Sigmoid colon (tissue), 4 donors: ENCODE measurements at regions not wholly inside any gene's neighbourhood (a gene's known extent, or its start where the extent isn't known, plus 50 kb on each side); places are given as distances from the start of the nearest gene placed in this dataset.

Experiments used
- CTCF ChIP-seq, 4 experiments: fragments of 450-650 bp in 3 of 4; fragments of 200-600 bp in 1 of 4; IDR thresholded peaks; one replicate each; pipeline ENCODE4 v1.5.1; 2016 to 2019; ENCODE audit warnings: antibody characterized with exemption in 4 of 4, mild to moderate bottlenecking in 3 of 4, moderate library complexity in 2 of 4
- EP300 ChIP-seq, 4 donors: sonication (generic); formaldehyde crosslinking; IDR thresholded peaks; one replicate each; pipeline ENCODE4 v1.6.1; 2017; ENCODE audit warnings: antibody characterized with exemption in 4 of 4
- POLR2A ChIP-seq, 2 donors: fragments of 450-650 bp; IDR thresholded peaks; one replicate each; pipeline ENCODE4 v1.6.1; 2016; ENCODE audit warnings: antibody characterized with exemption in 2 of 2, mild to moderate bottlenecking in 2 of 2, moderate library complexity in 2 of 2
- POLR2AphosphoS5 ChIP-seq, 4 donors: sonication (generic); formaldehyde crosslinking; IDR thresholded peaks; one replicate each; pipeline ENCODE4 v1.6.1; 2017; ENCODE audit warnings: antibody characterized with exemption in 4 of 4

GRCh38 chr6:145396499-145396898, 338.8 kb downstream of the EPM2A start:
- TF ChIP-seq CTCF (IDR thresholded peaks at IDR 0.05) (no peak), POLR2AphosphoS5 (IDR thresholded peaks at IDR 0.05) (no peak), POLR2A (IDR thresholded peaks at IDR 0.05) (no peak), EP300 (IDR thresholded peaks at IDR 0.05) (no peak)
